Activated T-cell treated with anti-CD3 and anti-CD28 coated beads, Interleukin-2, amount 50 U/mL, for 24 hours (primary cell): ENCODE measurements at regions not wholly inside any gene's neighbourhood (a gene's known extent, or its start where the extent isn't known, plus 50 kb on each side); places are given as distances from the start of the nearest gene placed in this dataset.

Experiments
- DNase-seq: peaks from one replicate; pipeline ENCODE4 v3.0.0-alpha.2; 2020
- H3K27ac Mint-ChIP-seq: 2 replicates; pipeline ENCODE4 v1.8.0; 2020; ENCODE audit warnings: mild to moderate bottlenecking, mixed read lengths
- H3K27me3 Mint-ChIP-seq: 2 replicates; pipeline ENCODE4 v1.8.0; 2020; ENCODE audit warnings: mixed read lengths
- H3K36me3 Mint-ChIP-seq: 2 replicates; pipeline ENCODE4 v1.8.0; 2020; ENCODE audit warnings: low read depth, mixed read lengths
- H3K4me1 Mint-ChIP-seq: 2 replicates; pipeline ENCODE4 v1.8.0; 2020; ENCODE audit warnings: low read depth, mixed read lengths
- H3K4me3 Mint-ChIP-seq: 2 replicates; pipeline ENCODE4 v1.8.0; 2020; ENCODE audit warnings: mild to moderate bottlenecking, moderate library complexity, mixed read lengths
- H3K9me3 Mint-ChIP-seq: 2 replicates; pipeline ENCODE4 v1.8.0; 2020; ENCODE audit warnings: mixed read lengths

GRCh38 chr5:164561933-164562872, 1056.8 kb downstream of the MAT2B start:
- no peaks in the 10 kb centered on the region for H3K36me3 Mint-ChIP-seq
- DNase-seq, result no peak
- H3K27ac Mint-ChIP-seq, result no peak overlapping the region
- no peak overlapping the region for H3K4me3 Mint-ChIP-seq
- no peaks in the 10 kb centered on the region for H3K4me1 Mint-ChIP-seq
- peaks cover 6% of the 10 kb centered on the region for H3K9me3 Mint-ChIP-seq
- H3K27me3 Mint-ChIP-seq, result no peaks in the 10 kb centered on the region

GRCh38 chr5:164563370-164563769, 1058.0 kb downstream of the MAT2B start:
- no peak overlapping the region for H3K27ac Mint-ChIP-seq
- H3K4me3 Mint-ChIP-seq, result no peak overlapping the region
- H3K9me3 Mint-ChIP-seq, result peaks cover 6% of the 10 kb centered on the region
- H3K4me1 Mint-ChIP-seq, result no peaks in the 10 kb centered on the region
- DNase-seq, result no peak
- no peaks in the 10 kb centered on the region for H3K27me3 Mint-ChIP-seq
- no peaks in the 10 kb centered on the region for H3K36me3 Mint-ChIP-seq

- no peak for DNase-seq
- Mint-ChIP-seq H3K4me1 (no peaks in the 10 kb centered on the region), H3K27me3 (no peaks in the 10 kb centered on the region), H3K4me3 (no peak overlapping the region), H3K36me3 (no peaks in the 10 kb centered on the region), H3K27ac (no peak overlapping the region), H3K9me3 (peaks cover 11% of the 10 kb centered on the region)
These were observed 1068.0 kb downstream of the MAT2B start for GRCh38 chr5:164573397-164573796.

- Mint-ChIP-seq H3K4me1 (no peaks in the 10 kb centered on the region), H3K27me3 (no peaks in the 10 kb centered on the region), H3K9me3 (peaks cover 2% of the 10 kb centered on the region), H3K36me3 (no peaks in the 10 kb centered on the region), H3K27ac (no peak overlapping the region), H3K4me3 (no peak overlapping the region)
- DNase-seq, result no peak
These were observed 1071.8 kb downstream of the MAT2B start for GRCh38 chr5:164577201-164577600.

- no peaks in the 10 kb centered on the region for H3K27me3 Mint-ChIP-seq
- H3K4me1 Mint-ChIP-seq, result no peaks in the 10 kb centered on the region
- peaks cover 2% of the 10 kb centered on the region for H3K9me3 Mint-ChIP-seq
- no peak for DNase-seq
- H3K4me3 Mint-ChIP-seq, result no peak overlapping the region
- no peak overlapping the region for H3K27ac Mint-ChIP-seq
- H3K36me3 Mint-ChIP-seq, result no peaks in the 10 kb centered on the region
These were observed 1072.3 kb downstream of the MAT2B start for GRCh38 chr5:164577742-164578141.

- H3K36me3 Mint-ChIP-seq, result no peaks in the 10 kb centered on the region
- H3K4me3 Mint-ChIP-seq, result no peak overlapping the region
These were observed 1073.0 kb downstream of the MAT2B start for GRCh38 chr5:164578401-164578800.

GRCh38 chr5:164578911-164579310, 1073.5 kb downstream of the MAT2B start:
- H3K27me3 Mint-ChIP-seq, result no peaks in the 10 kb centered on the region
- DNase-seq, result no peak
- no peak overlapping the region for H3K4me3 Mint-ChIP-seq
- H3K27ac Mint-ChIP-seq, result no peak overlapping the region
- no peaks in the 10 kb centered on the region for H3K4me1 Mint-ChIP-seq
- H3K36me3 Mint-ChIP-seq, result no peaks in the 10 kb centered on the region
- no peaks in the 10 kb centered on the region for H3K9me3 Mint-ChIP-seq

More at GRCh38 chr5:164578401-164578800, 1073.0 kb downstream of the MAT2B start:
- H3K27me3 Mint-ChIP-seq, result no peaks in the 10 kb centered on the region
- no peak for DNase-seq
- H3K4me1 Mint-ChIP-seq, result no peaks in the 10 kb centered on the region
- no peak overlapping the region for H3K27ac Mint-ChIP-seq
- peaks cover 2% of the 10 kb centered on the region for H3K9me3 Mint-ChIP-seq

- H3K36me3 Mint-ChIP-seq, result no peaks in the 10 kb centered on the region
- no peaks in the 10 kb centered on the region for H3K4me1 Mint-ChIP-seq
- no peaks in the 10 kb centered on the region for H3K27me3 Mint-ChIP-seq
- H3K27ac Mint-ChIP-seq, result no peak overlapping the region
- no peak for DNase-seq
- H3K9me3 Mint-ChIP-seq, result no peaks in the 10 kb centered on the region
- no peak overlapping the region for H3K4me3 Mint-ChIP-seq
These were observed 1074.7 kb downstream of the MAT2B start for GRCh38 chr5:164580155-164580554.

- no peak overlapping the region for H3K4me3 Mint-ChIP-seq
- no peak overlapping the region for H3K27ac Mint-ChIP-seq
- H3K36me3 Mint-ChIP-seq, result no peaks in the 10 kb centered on the region
- H3K27me3 Mint-ChIP-seq, result no peaks in the 10 kb centered on the region
- H3K4me1 Mint-ChIP-seq, result no peaks in the 10 kb centered on the region
- peaks cover 5% of the 10 kb centered on the region for H3K9me3 Mint-ChIP-seq
- no peak for DNase-seq
These were observed 1076.5 kb downstream of the MAT2B start for GRCh38 chr5:164581889-164582288.

- H3K27me3 Mint-ChIP-seq, result no peaks in the 10 kb centered on the region
- H3K27ac Mint-ChIP-seq, result no peak overlapping the region
- H3K9me3 Mint-ChIP-seq, result peaks cover 5% of the 10 kb centered on the region
- no peaks in the 10 kb centered on the region for H3K36me3 Mint-ChIP-seq
- H3K4me1 Mint-ChIP-seq, result no peaks in the 10 kb centered on the region
- DNase-seq, result no peak
- no peak overlapping the region for H3K4me3 Mint-ChIP-seq
These were observed 1088.6 kb downstream of the MAT2B start for GRCh38 chr5:164593982-164594381.

GRCh38 chr5:164597293-164597900, 1092.0 kb downstream of the MAT2B start:
- no peak for DNase-seq
- Mint-ChIP-seq H3K36me3 (no peaks in the 10 kb centered on the region), H3K27ac (no peak overlapping the region), H3K27me3 (no peaks in the 10 kb centered on the region), H3K4me3 (no peak overlapping the region), H3K4me1 (no peaks in the 10 kb centered on the region), H3K9me3 (peaks cover 13% of the 10 kb centered on the region)

- Mint-ChIP-seq H3K27me3 (no peaks in the 10 kb centered on the region), H3K9me3 (peaks cover 14% of the 10 kb centered on the region), H3K27ac (no peak overlapping the region), H3K4me1 (no peaks in the 10 kb centered on the region), H3K4me3 (no peak overlapping the region), H3K36me3 (no peaks in the 10 kb centered on the region)
- no peak for DNase-seq
These were observed 1094.9 kb downstream of the MAT2B start for GRCh38 chr5:164600274-164600673.

- Mint-ChIP-seq H3K27me3 (no peaks in the 10 kb centered on the region), H3K4me3 (no peak overlapping the region), H3K4me1 (no peaks in the 10 kb centered on the region), H3K9me3 (peaks cover 14% of the 10 kb centered on the region), H3K27ac (no peak overlapping the region), H3K36me3 (no peaks in the 10 kb centered on the region)
- DNase-seq, result no peak
These were observed 1095.6 kb downstream of the MAT2B start for GRCh38 chr5:164600929-164601535.

GRCh38 chr5:164608507-164608906, 1103.1 kb downstream of the MAT2B start:
- H3K4me3 Mint-ChIP-seq, result no peak overlapping the region
- H3K9me3 Mint-ChIP-seq, result peaks cover 11% of the 10 kb centered on the region

GRCh38 chr5:164610374-164610773, 1105.0 kb downstream of the MAT2B start:
- H3K27me3 Mint-ChIP-seq, result no peaks in the 10 kb centered on the region
- H3K36me3 Mint-ChIP-seq, result no peaks in the 10 kb centered on the region
- peaks cover 11% of the 10 kb centered on the region for H3K9me3 Mint-ChIP-seq
- no peaks in the 10 kb centered on the region for H3K4me1 Mint-ChIP-seq
- no peak overlapping the region for H3K4me3 Mint-ChIP-seq
- DNase-seq, result no peak
- H3K27ac Mint-ChIP-seq, result no peak overlapping the region

More at GRCh38 chr5:164608507-164608906, 1103.1 kb downstream of the MAT2B start:
- Mint-ChIP-seq H3K27me3 (no peaks in the 10 kb centered on the region), H3K4me1 (no peaks in the 10 kb centered on the region), H3K36me3 (no peaks in the 10 kb centered on the region), H3K27ac (no peak overlapping the region)
- no peak for DNase-seq
